Fibroblast of lung (primary cell): ENCODE measurements at regions not wholly inside any gene's neighbourhood (a gene's known extent, or its start where the extent isn't known, plus 50 kb on each side); places are given as distances from the start of the nearest gene placed in this dataset.

ENCODE experiments used
- DNase-seq, 2 donors: peaks; one replicate each; pipeline versions ENCODE4 v3.0.0 to v3.0.0-alpha.2; 2010; ENCODE audit warnings: low read depth in 2 of 2
- H2AFZ ChIP-seq: 2 replicates; pipeline ENCODE4 v1.5.1; 2012; ENCODE audit warnings: low read length, control low read depth, inconsistent platforms
- H3K27ac ChIP-seq: 2 replicates; pipeline ENCODE4 v1.5.1; 2011; ENCODE audit warnings: low read length, control low read depth; ENCODE audit not compliant: insufficient read depth
- H3K27me3 ChIP-seq: 2 replicates; pipeline ENCODE4 v1.5.1; 2011; ENCODE audit warnings: mild to moderate bottlenecking, low read length; ENCODE audit not compliant: control insufficient read depth, insufficient read depth
- H3K36me3 ChIP-seq: 2 replicates; pipeline ENCODE4 v1.5.1; 2011; ENCODE audit warnings: low read length; ENCODE audit not compliant: control insufficient read depth, insufficient read depth
- H3K4me1 ChIP-seq: 2 replicates; pipeline ENCODE4 v1.5.1; 2011; ENCODE audit warnings: low read length; ENCODE audit not compliant: control insufficient read depth, insufficient read depth; ENCODE audit errors: extremely low read depth
- H3K4me2 ChIP-seq: 2 replicates; pipeline ENCODE4 v1.5.1; 2011; ENCODE audit warnings: low read length, control low read depth; ENCODE audit not compliant: insufficient read depth; ENCODE audit errors: extremely low read depth
- H3K4me3 ChIP-seq, 4 experiments: fragments of 200-600 bp in 1 of 4; sonication (generic) in 1 of 4; replicated peaks in 1 of 4; 2 replicates each; pipeline ENCODE4 v1.5.1; 2011 to 2016; ENCODE audit warnings: low read length in 4 of 4, low read depth in 3 of 4, mild to moderate bottlenecking in 3 of 4, control low read depth in 2 of 4, inconsistent platforms in 1 of 4, mixed read lengths in 1 of 4; ENCODE audit not compliant: insufficient read depth in 1 of 4; ENCODE audit errors: control extremely low read depth in 1 of 4
- H3K79me2 ChIP-seq: 2 replicates; pipeline ENCODE4 v1.5.1; 2012; ENCODE audit warnings: mild to moderate bottlenecking, low read length, inconsistent platforms; ENCODE audit not compliant: control insufficient read depth, insufficient read depth
- H3K9ac ChIP-seq: 2 replicates; pipeline ENCODE4 v1.5.1; 2011; ENCODE audit warnings: mild to moderate bottlenecking, low read length, control low read depth; ENCODE audit not compliant: insufficient read depth
- H3K9me3 ChIP-seq: 2 replicates; pipeline ENCODE4 v1.5.1; 2012; ENCODE audit warnings: low read depth, low read length; ENCODE audit not compliant: control insufficient read depth, insufficient read depth
- H4K20me1 ChIP-seq: 2 replicates; pipeline ENCODE4 v1.5.1; 2011; ENCODE audit warnings: low read length; ENCODE audit not compliant: control insufficient read depth, insufficient read depth; ENCODE audit errors: extremely low read depth
- EZH2 ChIP-seq: IDR thresholded peaks from 2 replicates; pipeline ENCODE4 v1.5.1; 2012; ENCODE audit warnings: low read length, control low read depth, mild to moderate bottlenecking; ENCODE audit errors: missing control alignments
- TF ChIP-seq, protein P1 (sequence below), 2 donors: IDR thresholded peaks in 1 of 2; conservative IDR thresholded peaks in 1 of 2; 1 replicate in 1 of 2; 2 replicates in 1 of 2; pipeline ENCODE4 v1.5.1; 2011 to 2012; ENCODE audit warnings: low read length in 2 of 2, control low read depth in 1 of 2, inconsistent platforms in 1 of 2, low read depth in 1 of 2, mild to moderate bottlenecking in 1 of 2

DNA sequence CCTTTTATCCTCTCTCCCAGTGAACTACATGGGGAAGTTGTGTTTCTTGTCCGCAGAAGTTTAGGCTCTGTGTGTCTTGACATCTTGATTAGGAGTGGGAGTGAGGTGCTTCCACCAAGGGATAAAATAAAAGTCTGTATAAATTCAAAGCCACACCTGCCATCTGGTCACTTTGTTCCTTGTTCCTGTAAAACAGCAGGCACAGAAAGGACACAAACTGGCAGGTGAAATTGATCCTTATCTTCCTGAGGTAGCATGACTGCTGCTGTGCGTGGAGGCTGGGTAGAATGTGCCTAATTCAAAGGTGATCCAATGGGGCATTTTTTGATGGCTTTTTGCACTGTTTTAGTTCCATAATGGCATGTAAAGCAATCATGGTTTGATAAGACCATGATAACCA, 104.3 kb upstream of the KITLG start:
- Histone ChIP-seq H3K79me2 (no peaks in the 10 kb centered on the region), H3K27ac (no peak overlapping the region), H3K4me1 (no peaks in the 10 kb centered on the region), H3K27me3 (no peaks in the 10 kb centered on the region), H4K20me1 (no peaks in the 10 kb centered on the region), H3K4me2 (no peak overlapping the region), H2AFZ (no peak overlapping the region), H3K9me3 (no peaks in the 10 kb centered on the region), H3K4me3 (no peak overlapping the region), H3K36me3 (no peaks in the 10 kb centered on the region), H3K9ac (no peak overlapping the region)
- no peak for DNase-seq
- TF ChIP-seq, protein P1, sequence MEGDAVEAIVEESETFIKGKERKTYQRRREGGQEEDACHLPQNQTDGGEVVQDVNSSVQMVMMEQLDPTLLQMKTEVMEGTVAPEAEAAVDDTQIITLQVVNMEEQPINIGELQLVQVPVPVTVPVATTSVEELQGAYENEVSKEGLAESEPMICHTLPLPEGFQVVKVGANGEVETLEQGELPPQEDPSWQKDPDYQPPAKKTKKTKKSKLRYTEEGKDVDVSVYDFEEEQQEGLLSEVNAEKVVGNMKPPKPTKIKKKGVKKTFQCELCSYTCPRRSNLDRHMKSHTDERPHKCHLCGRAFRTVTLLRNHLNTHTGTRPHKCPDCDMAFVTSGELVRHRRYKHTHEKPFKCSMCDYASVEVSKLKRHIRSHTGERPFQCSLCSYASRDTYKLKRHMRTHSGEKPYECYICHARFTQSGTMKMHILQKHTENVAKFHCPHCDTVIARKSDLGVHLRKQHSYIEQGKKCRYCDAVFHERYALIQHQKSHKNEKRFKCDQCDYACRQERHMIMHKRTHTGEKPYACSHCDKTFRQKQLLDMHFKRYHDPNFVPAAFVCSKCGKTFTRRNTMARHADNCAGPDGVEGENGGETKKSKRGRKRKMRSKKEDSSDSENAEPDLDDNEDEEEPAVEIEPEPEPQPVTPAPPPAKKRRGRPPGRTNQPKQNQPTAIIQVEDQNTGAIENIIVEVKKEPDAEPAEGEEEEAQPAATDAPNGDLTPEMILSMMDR (conservative IDR thresholded peaks at IDR 0.05 in 1 of 2, IDR thresholded peaks at IDR 0.05 in 1 of 2; ENCODE audit: low read depth in 1 of 2, low read length in 2 of 2) = no peak
- TF ChIP-seq EZH2 = no peak

DNA sequence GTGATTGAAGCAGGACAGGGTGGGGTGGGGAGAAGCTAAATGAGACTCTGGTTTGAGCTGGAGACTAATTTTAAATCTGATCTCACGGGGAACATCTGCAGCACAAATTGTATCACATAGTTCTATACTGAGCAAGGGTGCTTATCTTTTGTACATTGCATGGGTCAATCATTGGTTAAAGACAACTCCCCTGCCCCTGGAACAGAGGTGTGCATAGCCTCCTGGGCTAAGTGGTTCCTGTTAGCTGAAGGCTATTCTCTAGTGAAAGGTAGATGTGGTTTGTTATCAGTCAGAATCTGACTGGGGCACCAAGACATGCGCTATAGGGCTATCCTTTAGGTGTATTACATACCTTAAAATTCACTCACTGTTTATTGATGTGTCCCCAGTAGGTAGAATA, 103.9 kb upstream of the KITLG start:
- Histone ChIP-seq H3K27ac (no peak overlapping the region), H3K9ac (no peak overlapping the region), H3K27me3 (no peaks in the 10 kb centered on the region), H3K36me3 (no peaks in the 10 kb centered on the region), H3K79me2 (no peaks in the 10 kb centered on the region), H3K4me1 (no peaks in the 10 kb centered on the region), H3K9me3 (no peaks in the 10 kb centered on the region), H2AFZ (no peak overlapping the region), H4K20me1 (no peaks in the 10 kb centered on the region), H3K4me3 (no peak overlapping the region), H3K4me2 (no peak overlapping the region)
- TF ChIP-seq EZH2 = no peak
- TF ChIP-seq, protein P1 (conservative IDR thresholded peaks at IDR 0.05 in 1 of 2, IDR thresholded peaks at IDR 0.05 in 1 of 2; ENCODE audit: low read depth in 1 of 2, low read length in 2 of 2) = no peak
- no peak for DNase-seq

DNA sequence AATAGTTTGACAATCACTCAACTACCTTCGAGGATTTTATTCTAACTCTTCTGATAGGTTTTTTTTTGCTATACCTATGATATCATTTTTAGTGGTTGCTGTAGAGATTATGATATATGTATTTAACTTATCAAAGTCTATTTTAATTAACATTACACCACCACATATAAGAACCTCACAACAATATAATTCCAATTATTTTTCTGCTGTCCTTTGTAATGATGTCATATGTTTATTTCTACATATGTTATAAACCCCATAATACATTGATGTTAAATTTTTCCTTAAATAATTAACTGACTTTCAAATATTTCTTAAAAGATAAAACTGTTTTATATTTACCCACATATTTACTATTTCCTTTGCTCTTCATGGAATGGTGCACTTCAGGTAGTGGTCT, 103.4 kb upstream of the KITLG start:
- no peak overlapping the region for H3K9ac ChIP-seq
- H3K36me3 ChIP-seq = no peaks in the 10 kb centered on the region
- no peaks in the 10 kb centered on the region for H3K4me1 ChIP-seq
- H3K4me3 ChIP-seq = no peak overlapping the region
- no peaks in the 10 kb centered on the region for H4K20me1 ChIP-seq
- no peak overlapping the region for H2AFZ ChIP-seq
- no peak for DNase-seq
- no peak overlapping the region for H3K4me2 ChIP-seq
- H3K79me2 ChIP-seq = no peaks in the 10 kb centered on the region
- no peaks in the 10 kb centered on the region for H3K27me3 ChIP-seq
- TF ChIP-seq, protein P1 (conservative IDR thresholded peaks at IDR 0.05 in 1 of 2, IDR thresholded peaks at IDR 0.05 in 1 of 2; ENCODE audit: low read depth in 1 of 2, low read length in 2 of 2) = no peak
- TF ChIP-seq EZH2 = no peak
- no peaks in the 10 kb centered on the region for H3K9me3 ChIP-seq
- no peak overlapping the region for H3K27ac ChIP-seq
